GM19351 (cell line): ENCODE measurements at regions not wholly inside any gene's neighbourhood (a gene's known extent, or its start where the extent isn't known, plus 50 kb on each side); places are given as distances from the start of the nearest gene placed in this dataset.

ENCODE experiments used
- ATAC-seq: cut with Tn5 transposase; IDR thresholded peaks from one replicate; pipeline ENCODE4 v1.9.1; 2021; ENCODE audit warnings: mild to moderate bottlenecking, moderate library complexity; ENCODE audit not compliant: unreplicated experiment

GRCh38 chr9:110047232-110047954 is 160.6 kb downstream of the C9orf152 start:
- peak; percentile 35 for ATAC-seq

- ATAC-seq = peak; percentile 39
These were observed 160.0 kb downstream of the C9orf152 start for GRCh38 chr9:110047955-110048402.

- ATAC-seq = peak; percentile 67
These were observed 159.5 kb downstream of the C9orf152 start for GRCh38 chr9:110048403-110048975.

GRCh38 chr9:110048976-110049698 is 158.8 kb downstream of the C9orf152 start:
- peak; percentile 6 for ATAC-seq

GRCh38 chr9:110049699-110050450 is 158.1 kb downstream of the C9orf152 start:
- no peak for ATAC-seq

- ATAC-seq = peak; percentile 43
These were observed 157.0 kb downstream of the C9orf152 start for GRCh38 chr9:110050925-110051355.

GRCh38 chr9:110056062-110056461 is 151.9 kb downstream of the C9orf152 start:
- no peak for ATAC-seq

GRCh38 chr9:110058304-110058953 is 149.5 kb downstream of the C9orf152 start:
- peak; percentile 70 for ATAC-seq

- no peak for ATAC-seq
These were observed 148.5 kb downstream of the C9orf152 start for GRCh38 chr9:110059461-110059860.

GRCh38 chr9:110064803-110065202 is 143.2 kb downstream of the C9orf152 start:
- no peak for ATAC-seq

GRCh38 chr9:110065532-110065931 is 142.4 kb downstream of the C9orf152 start:
- ATAC-seq = peak; percentile 80

- ATAC-seq = no peak
These were observed 140.8 kb downstream of the C9orf152 start for GRCh38 chr9:110066929-110067716.

GRCh38 chr9:110068212-110068611 is 139.7 kb downstream of the C9orf152 start:
- ATAC-seq = no peak

GRCh38 chr9:110069326-110070248 is 138.4 kb downstream of the C9orf152 start:
- ATAC-seq = no peak

- ATAC-seq = no peak
These were observed 135.2 kb downstream of the C9orf152 start for GRCh38 chr9:110072597-110073355.

GRCh38 chr9:110073356-110073905 is 134.5 kb downstream of the C9orf152 start:
- ATAC-seq = no peak

- ATAC-seq = no peak
These were observed 130.8 kb downstream of the C9orf152 start for GRCh38 chr9:110076894-110077725.
